ENCODE measurements at regions not wholly inside any gene's neighbourhood (a gene's known extent, or its start where the extent isn't known, plus 50 kb on each side); places are given as distances from the start of the nearest gene placed in this dataset.

DNA sequence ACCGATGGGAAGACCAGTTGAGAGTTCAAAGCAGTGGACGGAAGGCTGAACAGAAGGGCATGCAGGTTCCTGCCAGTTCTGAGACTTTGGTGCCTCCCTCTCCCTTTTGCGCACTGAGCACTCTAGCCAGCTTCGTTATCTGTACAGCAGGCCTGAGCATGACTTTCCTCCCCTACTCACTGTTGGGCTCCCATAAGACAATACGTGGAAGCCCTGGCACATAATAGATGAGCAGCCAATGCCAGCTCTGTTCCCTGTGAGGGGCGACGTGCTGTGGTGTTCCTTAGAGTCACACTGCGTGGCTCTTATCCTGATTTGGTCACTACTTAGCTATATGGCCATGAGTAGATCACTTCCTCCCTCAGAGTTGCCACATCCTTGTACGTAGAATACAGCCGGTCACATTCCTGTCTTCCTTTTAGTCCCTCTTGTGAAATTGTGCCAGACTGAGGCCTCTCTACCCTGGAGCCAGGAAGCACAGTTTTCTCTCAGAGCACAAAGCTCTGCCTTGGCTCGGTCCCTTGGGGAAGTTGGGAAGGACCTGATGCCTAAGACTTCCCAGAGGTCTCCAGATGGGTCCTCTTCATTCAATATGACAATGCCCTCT is 160.4 kb upstream of the MAMLD1 start:
- TF ChIP-seq SPI1 (IDR thresholded peaks at IDR 0.05; ENCODE audit: low read depth, low read length) (no peak), POLR2A (IDR thresholded peaks at IDR 0.05; ENCODE audit: low read depth, low read length) (no peak), POLR2AphosphoS5 (IDR thresholded peaks at IDR 0.05; ENCODE audit: low read depth, low read length) (no peak), TAF1 (IDR thresholded peaks at IDR 0.05; ENCODE audit: low read depth, low read length) (no peak), PAX5 (IDR thresholded peaks at IDR 0.05; ENCODE audit: insufficient read depth, low read length, severe bottlenecking) (no peak), POU2F2 (IDR thresholded peaks at IDR 0.05; ENCODE audit: low read depth, low read length) (no peak)
